ENCODE measurements at regions not wholly inside any gene's neighbourhood (a gene's known extent, or its start where the extent isn't known, plus 50 kb on each side); places are given as distances from the start of the nearest gene placed in this dataset.

- H3K4me1 Mint-ChIP-seq (ENCODE audit: low read depth), result no peaks in the 10 kb centered on the region
- no peaks in the 10 kb centered on the region for H3K36me3 Mint-ChIP-seq (ENCODE audit: low read depth)
- H3K27me3 Mint-ChIP-seq, result peaks cover 52% of the 10 kb centered on the region
- no peaks in the 10 kb centered on the region for H3K9me3 Mint-ChIP-seq
- no peak overlapping the region for H3K4me3 Mint-ChIP-seq
- H3K27ac Mint-ChIP-seq, result no peak overlapping the region
- intact Hi-C loops (cut with micrococcal nuclease), result no loop called here
These were observed 247.7 kb downstream of the MIAT start for GRCh38 chr22:26905076-26905475.

GRCh38 chr22:26905640-26906039 lies 248.3 kb downstream of the MIAT start:
- Mint-ChIP-seq H3K4me1 (ENCODE audit: low read depth) (no peaks in the 10 kb centered on the region), H3K36me3 (ENCODE audit: low read depth) (no peaks in the 10 kb centered on the region), H3K9me3 (no peaks in the 10 kb centered on the region), H3K27me3 (peaks cover 52% of the 10 kb centered on the region), H3K27ac (no peak overlapping the region), H3K4me3 (no peak overlapping the region)
- intact Hi-C loops (cut with micrococcal nuclease), result no loop called here

- no peak overlapping the region for H3K4me3 Mint-ChIP-seq
- no peaks in the 10 kb centered on the region for H3K4me1 Mint-ChIP-seq (ENCODE audit: low read depth)
- H3K27ac Mint-ChIP-seq, result no peak overlapping the region
- no peaks in the 10 kb centered on the region for H3K9me3 Mint-ChIP-seq
- H3K27me3 Mint-ChIP-seq, result peaks cover 51% of the 10 kb centered on the region
- no peaks in the 10 kb centered on the region for H3K36me3 Mint-ChIP-seq (ENCODE audit: low read depth)
- intact Hi-C loops (cut with micrococcal nuclease), result no loop called here
These were observed 249.1 kb downstream of the MIAT start for GRCh38 chr22:26906464-26906863.

- Mint-ChIP-seq H3K9me3 (no peaks in the 10 kb centered on the region), H3K27me3 (peaks cover 57% of the 10 kb centered on the region), H3K27ac (no peak overlapping the region)
These were observed 250.0 kb downstream of the MIAT start for GRCh38 chr22:26907366-26907765.

GRCh38 chr22:26910845-26911244 lies 253.5 kb downstream of the MIAT start:
- H3K4me3 Mint-ChIP-seq, result no peak overlapping the region
- no peaks in the 10 kb centered on the region for H3K4me1 Mint-ChIP-seq (ENCODE audit: low read depth)
- peaks cover 45% of the 10 kb centered on the region for H3K27me3 Mint-ChIP-seq
- intact Hi-C loops (cut with micrococcal nuclease), result no loop called here
- H3K9me3 Mint-ChIP-seq, result no peaks in the 10 kb centered on the region
- H3K27ac Mint-ChIP-seq, result no peak overlapping the region
- H3K36me3 Mint-ChIP-seq (ENCODE audit: low read depth), result no peaks in the 10 kb centered on the region

More at GRCh38 chr22:26907366-26907765, 250.0 kb downstream of the MIAT start:
- Mint-ChIP-seq H3K36me3 (ENCODE audit: low read depth) (no peaks in the 10 kb centered on the region), H3K4me1 (ENCODE audit: low read depth) (no peaks in the 10 kb centered on the region), H3K4me3 (no peak overlapping the region)
- intact Hi-C loops (cut with micrococcal nuclease), result no loop called here

GRCh38 chr22:26912655-26913345 lies 255.4 kb downstream of the MIAT start:
- Mint-ChIP-seq H3K4me3 (no peak overlapping the region), H3K27ac (no peak overlapping the region), H3K9me3 (no peaks in the 10 kb centered on the region), H3K4me1 (ENCODE audit: low read depth) (no peaks in the 10 kb centered on the region), H3K27me3 (peaks cover 42% of the 10 kb centered on the region), H3K36me3 (ENCODE audit: low read depth) (no peaks in the 10 kb centered on the region)
- intact Hi-C loops (cut with micrococcal nuclease), result no loop called here

- Mint-ChIP-seq H3K4me1 (ENCODE audit: low read depth) (no peaks in the 10 kb centered on the region), H3K36me3 (ENCODE audit: low read depth) (no peaks in the 10 kb centered on the region), H3K9me3 (no peaks in the 10 kb centered on the region), H3K27me3 (peaks cover 37% of the 10 kb centered on the region), H3K4me3 (no peak overlapping the region), H3K27ac (no peak overlapping the region)
- intact Hi-C loops (cut with micrococcal nuclease), result no loop called here
These were observed 257.3 kb downstream of the MIAT start for GRCh38 chr22:26914519-26915185.

- H3K27me3 Mint-ChIP-seq, result peaks cover 29% of the 10 kb centered on the region
- intact Hi-C loops (cut with micrococcal nuclease), result no loop called here
These were observed 258.8 kb downstream of the MIAT start for GRCh38 chr22:26916236-26916635.

GRCh38 chr22:26918226-26918625 lies 260.8 kb downstream of the MIAT start:
- H3K4me3 Mint-ChIP-seq, result no peak overlapping the region
- no peaks in the 10 kb centered on the region for H3K4me1 Mint-ChIP-seq (ENCODE audit: low read depth)
- no peak overlapping the region for H3K27ac Mint-ChIP-seq
- intact Hi-C loops (cut with micrococcal nuclease), result no loop called here
- no peaks in the 10 kb centered on the region for H3K36me3 Mint-ChIP-seq (ENCODE audit: low read depth)
- H3K9me3 Mint-ChIP-seq, result no peaks in the 10 kb centered on the region
- peaks cover 12% of the 10 kb centered on the region for H3K27me3 Mint-ChIP-seq

More at GRCh38 chr22:26916236-26916635, 258.8 kb downstream of the MIAT start:
- no peak overlapping the region for H3K4me3 Mint-ChIP-seq
- no peaks in the 10 kb centered on the region for H3K36me3 Mint-ChIP-seq (ENCODE audit: low read depth)
- H3K9me3 Mint-ChIP-seq, result no peaks in the 10 kb centered on the region
- no peak overlapping the region for H3K27ac Mint-ChIP-seq
- no peaks in the 10 kb centered on the region for H3K4me1 Mint-ChIP-seq (ENCODE audit: low read depth)

GRCh38 chr22:26921726-26922125 lies 264.3 kb downstream of the MIAT start:
- H3K4me3 Mint-ChIP-seq, result no peak overlapping the region
- H3K27ac Mint-ChIP-seq, result no peak overlapping the region
- no peaks in the 10 kb centered on the region for H3K9me3 Mint-ChIP-seq
- H3K4me1 Mint-ChIP-seq (ENCODE audit: low read depth), result no peaks in the 10 kb centered on the region
- intact Hi-C loops (cut with micrococcal nuclease), result no loop called here
- H3K36me3 Mint-ChIP-seq (ENCODE audit: low read depth), result no peaks in the 10 kb centered on the region
- H3K27me3 Mint-ChIP-seq, result peaks cover 6% of the 10 kb centered on the region

GRCh38 chr22:26922806-26923205 lies 265.4 kb downstream of the MIAT start:
- H3K27me3 Mint-ChIP-seq, result peaks cover 6% of the 10 kb centered on the region
- no peak overlapping the region for H3K27ac Mint-ChIP-seq
- H3K36me3 Mint-ChIP-seq (ENCODE audit: low read depth), result no peaks in the 10 kb centered on the region
- no peaks in the 10 kb centered on the region for H3K9me3 Mint-ChIP-seq
- no peak overlapping the region for H3K4me3 Mint-ChIP-seq
- intact Hi-C loops (cut with micrococcal nuclease), result no loop called here
- H3K4me1 Mint-ChIP-seq (ENCODE audit: low read depth), result no peaks in the 10 kb centered on the region

- H3K4me3 Mint-ChIP-seq, result no peak overlapping the region
- H3K9me3 Mint-ChIP-seq, result no peaks in the 10 kb centered on the region
- intact Hi-C loops (cut with micrococcal nuclease), result no loop called here
- no peaks in the 10 kb centered on the region for H3K36me3 Mint-ChIP-seq (ENCODE audit: low read depth)
- no peaks in the 10 kb centered on the region for H3K4me1 Mint-ChIP-seq (ENCODE audit: low read depth)
- no peak overlapping the region for H3K27ac Mint-ChIP-seq
- peaks cover 6% of the 10 kb centered on the region for H3K27me3 Mint-ChIP-seq
These were observed 266.1 kb downstream of the MIAT start for GRCh38 chr22:26923531-26923930.

GRCh38 chr22:26927821-26928220 lies 270.4 kb downstream of the MIAT start:
- Mint-ChIP-seq H3K27me3 (peaks cover 8% of the 10 kb centered on the region), H3K27ac (no peak overlapping the region), H3K36me3 (ENCODE audit: low read depth) (no peaks in the 10 kb centered on the region), H3K4me3 (no peak overlapping the region), H3K9me3 (no peaks in the 10 kb centered on the region), H3K4me1 (ENCODE audit: low read depth) (no peaks in the 10 kb centered on the region)
- intact Hi-C loops (cut with micrococcal nuclease), result no loop called here

GRCh38 chr22:26931471-26931870 lies 274.1 kb downstream of the MIAT start:
- no peaks in the 10 kb centered on the region for H3K9me3 Mint-ChIP-seq
- intact Hi-C loops (cut with micrococcal nuclease), result no loop called here
- peaks cover 3% of the 10 kb centered on the region for H3K27me3 Mint-ChIP-seq
- no peak overlapping the region for H3K4me3 Mint-ChIP-seq
- H3K4me1 Mint-ChIP-seq (ENCODE audit: low read depth), result no peaks in the 10 kb centered on the region
- no peaks in the 10 kb centered on the region for H3K36me3 Mint-ChIP-seq (ENCODE audit: low read depth)
- H3K27ac Mint-ChIP-seq, result no peak overlapping the region

Measured in dendritic cell treated with granulocyte-macrophage colony-stimulating factor and Interleukin-4, amounts not matched to agents 40 ng/mL and 50 ng/mL, for 4 days (primary cell).